GM12878 (cell line): ENCODE measurements at regions not wholly inside any gene's neighbourhood (a gene's known extent, or its start where the extent isn't known, plus 50 kb on each side); places are given as distances from the start of the nearest gene placed in this dataset.

Experiments
- ATAC-seq: fragments of 200-7000 bp; cut with Tn5 transposase; 3 replicates; pipeline ENCODE4 v1.9.1; 2020; ENCODE audit warnings: mild to moderate bottlenecking, moderate library complexity
- BruUV-seq: library from RNA; stranded (reverse); fragments of 400-500 nt; replicated peaks from 2 replicates; lab custom pipeline; 2021; lab: Mats Ljungman, UMichigan
- CTCF ChIA-PET: fragments of 300-600 bp; sonication (Branson Sonifier 250); formaldehyde crosslinking; extraction: SDS; loops from one replicate; lab custom pipeline; 2021; ENCODE audit warnings: inconsistent platforms; lab: Yijun Ruan, JAX
- POLR2A ChIA-PET: fragments of 350-600 bp; formaldehyde crosslinking; extraction: SDS; loops from one replicate; lab custom pipeline; 2021; ENCODE audit warnings: inconsistent platforms; lab: Charles Lee
- RAD21 ChIA-PET: fragments of 300-600 bp; sonication (Branson Sonifier 250); formaldehyde crosslinking; loops from one replicate; lab custom pipeline; 2023; ENCODE audit warnings: antibody characterized with exemption; ENCODE audit not compliant: unreplicated experiment; lab: Charles Lee
- SMC1A ChIA-PET: fragments of 300-600 bp; sonication (Branson Sonifier 250); formaldehyde crosslinking; loops from one replicate; lab custom pipeline; 2023; ENCODE audit not compliant: unreplicated experiment, uncharacterized antibody; lab: Charles Lee
- DNase-seq: peaks from one replicate; pipeline ENCODE4 v3.0.0-alpha.2; 2011; ENCODE audit warnings: low read depth, low spot score
- FAIRE-seq: peaks from 3 replicates; lab custom pipeline; 2011; peaks lifted over from hg19 to GRCh38; lab: Jason Lieb, UNC
- H2AFZ ChIP-seq: 2 replicates; pipeline ENCODE4 v1.6.0; 2011; ENCODE audit warnings: low read depth, low read length, control low read depth; ENCODE audit not compliant: control insufficient read depth
- H3K27ac ChIP-seq: 2 replicates; pipeline ENCODE4 v1.5.1; 2011; ENCODE audit warnings: control low read depth; ENCODE audit not compliant: control insufficient read depth, insufficient read depth
- H3K27me3 ChIP-seq, 2 experiments: replicated peaks in 1 of 2; 2 replicates each; pipeline versions ENCODE4 v1.6.0 to v1.6.1; 2011; ENCODE audit warnings: low read length in 1 of 2; ENCODE audit not compliant: control insufficient read depth in 2 of 2, insufficient read depth in 2 of 2
- H3K36me3 ChIP-seq, 2 experiments: 2 replicates each; pipeline ENCODE4 v1.5.1; 2011; ENCODE audit warnings: low read length in 1 of 2; ENCODE audit not compliant: control insufficient read depth in 2 of 2, insufficient read depth in 2 of 2
- H3K4me1 ChIP-seq: 2 replicates; pipeline ENCODE4 v1.6.1; 2011; ENCODE audit warnings: mild to moderate bottlenecking, low read length, moderate library complexity, mixed read lengths; ENCODE audit not compliant: control insufficient read depth, insufficient read depth
- H3K4me2 ChIP-seq: 2 replicates; pipeline ENCODE4 v1.6.0; 2011; ENCODE audit warnings: control low read depth; ENCODE audit not compliant: control insufficient read depth, insufficient read depth
- H3K4me3 ChIP-seq: fragments of 200-600 bp; sonication (generic); 2 replicates; pipeline ENCODE4 v1.5.1; 2016
- H3K79me2 ChIP-seq: 2 replicates; pipeline ENCODE4 v1.6.0; 2011; ENCODE audit warnings: low read length; ENCODE audit not compliant: control insufficient read depth, insufficient read depth
- H3K9ac ChIP-seq: 2 replicates; pipeline ENCODE4 v1.8.0; 2011; ENCODE audit warnings: low read length, control low read depth, mixed read lengths; ENCODE audit not compliant: control insufficient read depth, insufficient read depth
- H3K9me3 ChIP-seq: replicated peaks from 3 replicates; pipeline ENCODE4 v1.5.1; 2011; ENCODE audit warnings: mild to moderate bottlenecking, low read length; ENCODE audit not compliant: control insufficient read depth, insufficient read depth
- H4K20me1 ChIP-seq: 2 replicates; pipeline ENCODE4 v1.6.0; 2011; ENCODE audit not compliant: control insufficient read depth, insufficient read depth
- CEBPZ ChIP-seq: fragments of 150-350 bp; IDR thresholded peaks from 2 replicates; pipeline ENCODE4 v1.6.1; 2016; ENCODE audit warnings: low read depth, low read length
- EGR1 ChIP-seq, 2 experiments: IDR thresholded peaks; 1 replicate in 1 of 2; 2 replicates in 1 of 2; pipeline ENCODE4 v1.6.1; 2011 to 2012; ENCODE audit warnings: low read depth in 2 of 2, low read length in 2 of 2, borderline replicate concordance in 1 of 2, mild to moderate bottlenecking in 1 of 2, moderate library complexity in 1 of 2
- GABPA ChIP-seq: IDR thresholded peaks from 2 replicates; pipeline ENCODE4 v1.6.1; 2014; ENCODE audit warnings: antibody characterized with exemption, low read depth, mild to moderate bottlenecking, inconsistent platforms
- MEF2A ChIP-seq: IDR thresholded peaks from 2 replicates; pipeline ENCODE4 v1.6.1; 2011; ENCODE audit warnings: low read depth, mild to moderate bottlenecking, low read length, moderate library complexity; ENCODE audit not compliant: insufficient read depth
- NFYB ChIP-seq: IDR thresholded peaks from 2 replicates; pipeline ENCODE4 v1.6.1; 2011; ENCODE audit warnings: low read depth, mild to moderate bottlenecking, low read length, improper control_type of control experiment, moderate library complexity; ENCODE audit not compliant: insufficient read depth
- NRF1 ChIP-seq: conservative IDR thresholded peaks from 2 replicates; pipeline ENCODE4 v1.6.1; 2011; ENCODE audit warnings: mild to moderate bottlenecking, low read depth, low read length, improper control_type of control experiment
- PML ChIP-seq: IDR thresholded peaks from 2 replicates; pipeline ENCODE4 v1.6.1; 2012; ENCODE audit warnings: low read length, inconsistent platforms
- POU2F2 ChIP-seq: IDR thresholded peaks from 3 replicates; pipeline ENCODE4 v1.6.1; 2011; ENCODE audit warnings: low read depth, mild to moderate bottlenecking, low read length, borderline replicate concordance
- RBBP5 ChIP-seq: fragments of 200-600 bp; sonication (generic); conservative IDR thresholded peaks from 2 replicates; pipeline ENCODE4 v1.6.1; 2016
- RCOR1 ChIP-seq: conservative IDR thresholded peaks from 2 replicates; pipeline ENCODE4 v1.6.1; 2012; ENCODE audit warnings: low read depth, low read length, improper control_type of control experiment
- TCF12 ChIP-seq: IDR thresholded peaks from 2 replicates; pipeline ENCODE4 v1.6.1; 2011; ENCODE audit warnings: low read depth, mild to moderate bottlenecking, low read length
- ZNF217 ChIP-seq: fragments of 450-650 bp; IDR thresholded peaks from 2 replicates; pipeline ENCODE4 v1.6.1; 2017; ENCODE audit warnings: antibody characterized with exemption, mild to moderate bottlenecking
- ZNF622 ChIP-seq: fragments of 450-650 bp; IDR thresholded peaks from 2 replicates; pipeline ENCODE4 v1.6.1; 2017; ENCODE audit warnings: mild to moderate bottlenecking, inconsistent platforms
- WGBS: methylation state at CpG from one replicate; pipeline ENCODE4 v1.1.6; 2016; ENCODE audit warnings: low lambda C conversion rate; ENCODE audit not compliant: insufficient replicate concordance, insufficient coverage; ENCODE audit errors: missing lambda C conversion rate; 5-methylcytosine and 5-hydroxymethylcytosine counted together
- in situ Hi-C: fragments of 300-500 bp; cut with MboI; formaldehyde crosslinking; loops from 9 replicates; pipeline ENCODE4 v1.14.3; 2018; ENCODE audit warnings: mixed read lengths
- intact Hi-C: fragments of 100-400 bp; cut with micrococcal nuclease; formaldehyde crosslinking; loops from one replicate; pipeline ENCODE4 v1.14.2; 2022; ENCODE audit not compliant: unreplicated experiment
- TF ChIP-seq, protein P1 (sequence below): IDR thresholded peaks from 2 replicates; pipeline ENCODE4 v1.6.1; 2012; ENCODE audit warnings: low read depth, low read length, improper control_type of control experiment

- TF ChIP-seq, protein P1, sequence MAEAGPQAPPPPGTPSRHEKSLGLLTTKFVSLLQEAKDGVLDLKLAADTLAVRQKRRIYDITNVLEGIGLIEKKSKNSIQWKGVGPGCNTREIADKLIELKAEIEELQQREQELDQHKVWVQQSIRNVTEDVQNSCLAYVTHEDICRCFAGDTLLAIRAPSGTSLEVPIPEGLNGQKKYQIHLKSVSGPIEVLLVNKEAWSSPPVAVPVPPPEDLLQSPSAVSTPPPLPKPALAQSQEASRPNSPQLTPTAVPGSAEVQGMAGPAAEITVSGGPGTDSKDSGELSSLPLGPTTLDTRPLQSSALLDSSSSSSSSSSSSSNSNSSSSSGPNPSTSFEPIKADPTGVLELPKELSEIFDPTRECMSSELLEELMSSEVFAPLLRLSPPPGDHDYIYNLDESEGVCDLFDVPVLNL, result no peak
- TF ChIP-seq ZNF217, result no peak
- no peak for TF ChIP-seq MEF2A
Observed at GRCh38 chr12:65640489-65640901, 183.8 kb upstream of the HMGA2 start (continued).

- intact Hi-C loops (no loop called here), in situ Hi-C loops (no loop called here)
- RAD21 ChIA-PET, result no interaction called here
- no peak for ATAC-seq
- H3K4me3 ChIP-seq, result no peak overlapping the region
- SMC1A ChIA-PET, result no interaction called here
- POLR2A ChIA-PET, result no interaction called here
- H3K9ac ChIP-seq, result no peak overlapping the region
- CTCF ChIA-PET, result no interaction called here
- TF ChIP-seq TCF12, result no peak
- no peaks in the 10 kb centered on the region for H3K79me2 ChIP-seq
- no peaks in the 10 kb centered on the region for H3K27me3 ChIP-seq
- no peak for FAIRE-seq
- no peaks in the 10 kb centered on the region for H3K4me1 ChIP-seq
- H3K27ac ChIP-seq, result no peak overlapping the region
- no TSS peak for BruUV-seq
- 24% methylated on average over 5 of the region's 5 CpGs for WGBS
- no peaks in the 10 kb centered on the region for H3K36me3 ChIP-seq
- no peak overlapping the region for H2AFZ ChIP-seq
- H3K9me3 ChIP-seq, result no peaks in the 10 kb centered on the region
- H4K20me1 ChIP-seq, result no peaks in the 10 kb centered on the region
- DNase-seq, result no peak
- no peak overlapping the region for H3K4me2 ChIP-seq
Observed at GRCh38 chr12:65642061-65642661, 182.1 kb upstream of the HMGA2 start.

DNA sequence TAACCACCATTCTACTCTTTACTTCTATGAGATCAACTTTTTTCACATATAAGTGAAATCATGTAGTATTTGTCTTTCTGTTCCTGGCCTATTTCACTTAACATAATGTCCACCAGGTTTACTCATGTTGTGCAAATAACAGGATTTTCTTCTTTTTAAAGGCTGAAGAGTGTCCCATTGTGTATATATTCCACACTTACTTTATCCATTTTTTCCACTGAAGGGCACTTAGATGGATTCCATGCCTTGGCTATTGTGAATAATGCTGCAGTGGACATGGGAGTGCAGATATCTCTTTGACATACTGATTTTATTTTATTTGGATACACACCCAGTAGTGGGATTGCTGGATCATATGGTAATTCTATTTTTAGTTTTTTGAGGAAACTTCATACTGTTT is 181.1 kb upstream of the HMGA2 start:
- no TSS peak for BruUV-seq
- Histone ChIP-seq H2AFZ (no peak overlapping the region), H3K4me1 (no peaks in the 10 kb centered on the region), H4K20me1 (no peaks in the 10 kb centered on the region), H3K27me3 (no peaks in the 10 kb centered on the region), H3K9ac (no peak overlapping the region), H3K9me3 (no peaks in the 10 kb centered on the region), H3K4me2 (no peak overlapping the region), H3K36me3 (no peaks in the 10 kb centered on the region), H3K27ac (no peak overlapping the region), H3K79me2 (no peaks in the 10 kb centered on the region), H3K4me3 (no peak overlapping the region)
- in situ Hi-C loops, result no loop called here
- FAIRE-seq, result no peak
- no peak for ATAC-seq
- intact Hi-C loops, result no loop called here
- DNase-seq, result no peak
- POLR2A ChIA-PET, result no interaction called here
- RAD21 ChIA-PET, result no interaction called here
- SMC1A ChIA-PET, result interaction anchor here (1.2 kb wide), 1 partner anchor 24 kb away, joined by 3 read pairs; no protein-coding TSS in a partner anchor
- CTCF ChIA-PET, result no interaction called here
- TF ChIP-seq POU2F2 (no peak), PML (no peak), EGR1 (IDR thresholded peaks at IDR 0.05; ENCODE audit: borderline replicate concordance in 1 of 2, low read depth in 2 of 2, low read length in 2 of 2) (no peak), GABPA (no peak), RBBP5 (no peak), RCOR1 (no peak), ZNF622 (no peak), NRF1 (no peak), NFYB (no peak), CEBPZ (no peak)
